ENCODE measurements at regions not wholly inside any gene's neighbourhood (a gene's known extent, or its start where the extent isn't known, plus 50 kb on each side); places are given as distances from the start of the nearest gene placed in this dataset.

DNA sequence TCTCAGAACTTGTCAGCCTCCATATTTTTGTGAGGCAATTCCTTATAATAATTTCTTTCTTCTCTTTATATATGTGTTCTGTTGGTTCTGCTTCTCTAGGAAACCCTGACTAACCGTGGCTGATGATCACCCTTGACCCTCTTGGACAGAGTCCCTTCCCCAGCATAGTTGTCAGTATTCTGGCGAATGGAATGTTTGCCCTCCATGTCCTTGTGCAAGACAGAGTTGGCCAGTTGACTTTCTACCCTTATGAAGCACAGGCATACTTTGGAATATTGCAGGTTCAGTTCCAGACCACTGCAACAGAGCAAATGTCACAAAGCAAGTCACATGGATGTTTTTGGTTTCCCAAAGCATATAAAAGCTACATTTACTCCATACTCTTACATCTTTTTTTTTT, 297.7 kb upstream of the SHH start (continued):
- TF ChIP-seq, protein P1, sequence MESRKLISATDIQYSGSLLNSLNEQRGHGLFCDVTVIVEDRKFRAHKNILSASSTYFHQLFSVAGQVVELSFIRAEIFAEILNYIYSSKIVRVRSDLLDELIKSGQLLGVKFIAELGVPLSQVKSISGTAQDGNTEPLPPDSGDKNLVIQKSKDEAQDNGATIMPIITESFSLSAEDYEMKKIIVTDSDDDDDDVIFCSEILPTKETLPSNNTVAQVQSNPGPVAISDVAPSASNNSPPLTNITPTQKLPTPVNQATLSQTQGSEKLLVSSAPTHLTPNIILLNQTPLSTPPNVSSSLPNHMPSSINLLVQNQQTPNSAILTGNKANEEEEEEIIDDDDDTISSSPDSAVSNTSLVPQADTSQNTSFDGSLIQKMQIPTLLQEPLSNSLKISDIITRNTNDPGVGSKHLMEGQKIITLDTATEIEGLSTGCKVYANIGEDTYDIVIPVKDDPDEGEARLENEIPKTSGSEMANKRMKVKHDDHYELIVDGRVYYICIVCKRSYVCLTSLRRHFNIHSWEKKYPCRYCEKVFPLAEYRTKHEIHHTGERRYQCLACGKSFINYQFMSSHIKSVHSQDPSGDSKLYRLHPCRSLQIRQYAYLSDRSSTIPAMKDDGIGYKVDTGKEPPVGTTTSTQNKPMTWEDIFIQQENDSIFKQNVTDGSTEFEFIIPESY (IDR thresholded peaks at IDR 0.05): peak; percentile 84

DNA sequence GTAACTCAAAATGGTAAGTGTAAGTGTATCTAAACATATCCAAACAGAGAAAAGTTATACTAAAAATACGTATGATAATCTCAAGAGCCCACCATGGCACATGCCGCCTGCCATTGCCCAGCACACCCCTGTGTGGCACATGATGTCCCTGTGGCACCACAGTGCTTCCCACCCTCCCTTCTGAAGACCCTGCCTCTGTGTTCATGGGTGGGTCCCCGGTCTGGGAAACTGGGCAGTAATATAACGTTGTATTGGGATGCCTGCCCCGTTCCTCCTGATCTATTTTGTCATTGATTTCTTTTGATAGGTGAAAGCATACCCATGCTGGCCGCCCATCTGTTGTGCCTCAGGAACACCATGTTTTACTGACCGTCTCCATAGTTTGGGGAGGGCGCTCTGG, 296.8 kb upstream of the SHH start:
- TF ChIP-seq, protein P2, sequence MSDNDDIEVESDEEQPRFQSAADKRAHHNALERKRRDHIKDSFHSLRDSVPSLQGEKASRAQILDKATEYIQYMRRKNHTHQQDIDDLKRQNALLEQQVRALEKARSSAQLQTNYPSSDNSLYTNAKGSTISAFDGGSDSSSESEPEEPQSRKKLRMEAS (IDR thresholded peaks at IDR 0.05): no peak
- TF ChIP-seq TAF1 (conservative IDR thresholded peaks at IDR 0.05) (no peak), HNF4A (conservative IDR thresholded peaks at IDR 0.05) (no peak), YY1 (IDR thresholded peaks at IDR 0.05) (no peak), FOXA2 (IDR thresholded peaks at IDR 0.05) (no peak), GABPA (IDR thresholded peaks at IDR 0.05 in 1 of 2, conservative IDR thresholded peaks at IDR 0.05 in 1 of 2) (no peak), EGR1 (IDR thresholded peaks at IDR 0.05; ENCODE audit: low read depth in 2 of 2) (no peak), JUND (IDR thresholded peaks at IDR 0.05) (no peak), SP1 (IDR thresholded peaks at IDR 0.05) (no peak)
- TF ChIP-seq, protein P3, sequence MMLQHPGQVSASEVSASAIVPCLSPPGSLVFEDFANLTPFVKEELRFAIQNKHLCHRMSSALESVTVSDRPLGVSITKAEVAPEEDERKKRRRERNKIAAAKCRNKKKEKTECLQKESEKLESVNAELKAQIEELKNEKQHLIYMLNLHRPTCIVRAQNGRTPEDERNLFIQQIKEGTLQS (IDR thresholded peaks at IDR 0.05): no peak
- TF ChIP-seq, protein P4, sequence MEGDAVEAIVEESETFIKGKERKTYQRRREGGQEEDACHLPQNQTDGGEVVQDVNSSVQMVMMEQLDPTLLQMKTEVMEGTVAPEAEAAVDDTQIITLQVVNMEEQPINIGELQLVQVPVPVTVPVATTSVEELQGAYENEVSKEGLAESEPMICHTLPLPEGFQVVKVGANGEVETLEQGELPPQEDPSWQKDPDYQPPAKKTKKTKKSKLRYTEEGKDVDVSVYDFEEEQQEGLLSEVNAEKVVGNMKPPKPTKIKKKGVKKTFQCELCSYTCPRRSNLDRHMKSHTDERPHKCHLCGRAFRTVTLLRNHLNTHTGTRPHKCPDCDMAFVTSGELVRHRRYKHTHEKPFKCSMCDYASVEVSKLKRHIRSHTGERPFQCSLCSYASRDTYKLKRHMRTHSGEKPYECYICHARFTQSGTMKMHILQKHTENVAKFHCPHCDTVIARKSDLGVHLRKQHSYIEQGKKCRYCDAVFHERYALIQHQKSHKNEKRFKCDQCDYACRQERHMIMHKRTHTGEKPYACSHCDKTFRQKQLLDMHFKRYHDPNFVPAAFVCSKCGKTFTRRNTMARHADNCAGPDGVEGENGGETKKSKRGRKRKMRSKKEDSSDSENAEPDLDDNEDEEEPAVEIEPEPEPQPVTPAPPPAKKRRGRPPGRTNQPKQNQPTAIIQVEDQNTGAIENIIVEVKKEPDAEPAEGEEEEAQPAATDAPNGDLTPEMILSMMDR (IDR thresholded peaks at IDR 0.05; ENCODE audit: low read depth, low read length, missing input control): no peak
- TF ChIP-seq, protein P1 (IDR thresholded peaks at IDR 0.05): no peak
- TF ChIP-seq, protein P5, sequence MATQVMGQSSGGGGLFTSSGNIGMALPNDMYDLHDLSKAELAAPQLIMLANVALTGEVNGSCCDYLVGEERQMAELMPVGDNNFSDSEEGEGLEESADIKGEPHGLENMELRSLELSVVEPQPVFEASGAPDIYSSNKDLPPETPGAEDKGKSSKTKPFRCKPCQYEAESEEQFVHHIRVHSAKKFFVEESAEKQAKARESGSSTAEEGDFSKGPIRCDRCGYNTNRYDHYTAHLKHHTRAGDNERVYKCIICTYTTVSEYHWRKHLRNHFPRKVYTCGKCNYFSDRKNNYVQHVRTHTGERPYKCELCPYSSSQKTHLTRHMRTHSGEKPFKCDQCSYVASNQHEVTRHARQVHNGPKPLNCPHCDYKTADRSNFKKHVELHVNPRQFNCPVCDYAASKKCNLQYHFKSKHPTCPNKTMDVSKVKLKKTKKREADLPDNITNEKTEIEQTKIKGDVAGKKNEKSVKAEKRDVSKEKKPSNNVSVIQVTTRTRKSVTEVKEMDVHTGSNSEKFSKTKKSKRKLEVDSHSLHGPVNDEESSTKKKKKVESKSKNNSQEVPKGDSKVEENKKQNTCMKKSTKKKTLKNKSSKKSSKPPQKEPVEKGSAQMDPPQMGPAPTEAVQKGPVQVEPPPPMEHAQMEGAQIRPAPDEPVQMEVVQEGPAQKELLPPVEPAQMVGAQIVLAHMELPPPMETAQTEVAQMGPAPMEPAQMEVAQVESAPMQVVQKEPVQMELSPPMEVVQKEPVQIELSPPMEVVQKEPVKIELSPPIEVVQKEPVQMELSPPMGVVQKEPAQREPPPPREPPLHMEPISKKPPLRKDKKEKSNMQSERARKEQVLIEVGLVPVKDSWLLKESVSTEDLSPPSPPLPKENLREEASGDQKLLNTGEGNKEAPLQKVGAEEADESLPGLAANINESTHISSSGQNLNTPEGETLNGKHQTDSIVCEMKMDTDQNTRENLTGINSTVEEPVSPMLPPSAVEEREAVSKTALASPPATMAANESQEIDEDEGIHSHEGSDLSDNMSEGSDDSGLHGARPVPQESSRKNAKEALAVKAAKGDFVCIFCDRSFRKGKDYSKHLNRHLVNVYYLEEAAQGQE (IDR thresholded peaks at IDR 0.05): no peak
- no peaks in the 10 kb centered on the region for H3K27me3 ChIP-seq (ENCODE audit: control insufficient read depth in 4 of 4, insufficient read depth in 4 of 4, low read length in 3 of 4)
- no peaks in the 10 kb centered on the region for H3K36me3 ChIP-seq (ENCODE audit: control insufficient read depth in 4 of 4, insufficient read depth in 3 of 4, low read depth in 1 of 4, low read length in 3 of 4)
- WGBS: 95% methylated on average over 8 of the region's 8 CpGs
- no peak overlapping the region for H3K9ac ChIP-seq (ENCODE audit: low read depth in 1 of 2, low read length in 2 of 2)
- H3K27ac ChIP-seq (ENCODE audit: low read depth in 1 of 2, low read length in 2 of 2): no peak overlapping the region
- DNase-seq (ENCODE audit: low spot score): no peak
- H3K4me3 ChIP-seq (ENCODE audit: low read depth in 1 of 3, low read length in 3 of 3): no peak overlapping the region
- no peaks in the 10 kb centered on the region for H3K9me3 ChIP-seq (ENCODE audit: control insufficient read depth in 4 of 4, low read length in 3 of 4)
- H3K4me1 ChIP-seq (ENCODE audit: control insufficient read depth in 4 of 4, insufficient read depth in 4 of 4, low read length in 3 of 4): peaks cover 0 to 8% (median 4%) of the 10 kb centered on the region in 4 donors
